Left hindlimb (tissue), 1 donor: ENCODE measurements at regions not wholly inside any gene's neighbourhood (a gene's known extent, or its start where the extent isn't known, plus 50 kb on each side); places are given as distances from the start of the nearest gene placed in this dataset.
A peak's percentile ranks its signal among the peaks of the same experiment; 100 is the strongest.

Experiments used
- DNase-seq: peaks from one replicate; pipeline ENCODE4 v3.0.0-alpha.2; 2018

GRCh38 chr7:84669177-84669732, 474.7 kb upstream of the SEMA3A start:
- DNase-seq, result no peak

- DNase-seq, result no peak
Observed at GRCh38 chr7:84668116-84668515, 473.5 kb upstream of the SEMA3A start.

DNA sequence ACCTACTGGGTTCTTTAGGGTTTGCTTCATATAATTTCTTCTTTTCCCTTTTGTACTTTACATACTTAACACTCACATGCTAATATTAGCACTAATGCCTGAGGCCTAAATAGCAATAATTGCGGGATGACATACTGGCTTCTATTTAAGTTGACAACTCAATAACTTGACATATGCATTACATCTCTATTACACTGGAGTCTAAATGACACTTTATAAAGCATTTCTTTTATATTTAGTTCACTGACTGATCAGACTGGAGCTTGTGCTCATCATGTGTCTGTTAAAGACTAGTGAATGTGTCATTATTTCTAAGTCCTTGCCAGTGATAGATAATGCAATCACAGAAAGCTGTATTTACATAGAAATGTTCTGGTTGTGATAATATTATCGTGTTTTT, 472.1 kb upstream of the SEMA3A start:
- DNase-seq, result no peak

GRCh38 chr7:84665339-84665738, 470.8 kb upstream of the SEMA3A start:
- DNase-seq, result no peak

- no peak for DNase-seq
Observed at GRCh38 chr7:84664626-84665025, 470.0 kb upstream of the SEMA3A start.

DNA sequence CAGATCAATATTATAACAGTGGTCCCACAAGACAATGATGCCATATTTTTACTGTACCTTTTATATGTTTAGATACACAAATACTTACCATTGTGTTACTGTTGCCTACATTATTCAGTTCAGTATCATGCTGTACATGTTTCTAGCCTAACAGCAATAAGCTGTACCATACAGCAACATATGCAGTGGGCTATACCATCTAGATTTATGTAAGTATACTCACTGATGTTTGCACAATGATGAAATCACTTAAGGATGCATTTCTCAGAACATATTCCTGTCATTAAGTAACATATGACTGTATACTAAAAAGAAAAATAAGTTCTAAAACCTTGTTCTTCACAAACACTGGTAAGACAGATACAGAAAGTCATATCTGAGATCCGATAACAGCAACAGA, 468.6 kb upstream of the SEMA3A start:
- DNase-seq, result no peak

GRCh38 chr7:84658286-84658685, 463.7 kb upstream of the SEMA3A start:
- no peak for DNase-seq

GRCh38 chr7:84654273-84654672, 459.7 kb upstream of the SEMA3A start:
- DNase-seq, result no peak

GRCh38 chr7:84651876-84652275, 457.3 kb upstream of the SEMA3A start:
- DNase-seq, result no peak

DNA sequence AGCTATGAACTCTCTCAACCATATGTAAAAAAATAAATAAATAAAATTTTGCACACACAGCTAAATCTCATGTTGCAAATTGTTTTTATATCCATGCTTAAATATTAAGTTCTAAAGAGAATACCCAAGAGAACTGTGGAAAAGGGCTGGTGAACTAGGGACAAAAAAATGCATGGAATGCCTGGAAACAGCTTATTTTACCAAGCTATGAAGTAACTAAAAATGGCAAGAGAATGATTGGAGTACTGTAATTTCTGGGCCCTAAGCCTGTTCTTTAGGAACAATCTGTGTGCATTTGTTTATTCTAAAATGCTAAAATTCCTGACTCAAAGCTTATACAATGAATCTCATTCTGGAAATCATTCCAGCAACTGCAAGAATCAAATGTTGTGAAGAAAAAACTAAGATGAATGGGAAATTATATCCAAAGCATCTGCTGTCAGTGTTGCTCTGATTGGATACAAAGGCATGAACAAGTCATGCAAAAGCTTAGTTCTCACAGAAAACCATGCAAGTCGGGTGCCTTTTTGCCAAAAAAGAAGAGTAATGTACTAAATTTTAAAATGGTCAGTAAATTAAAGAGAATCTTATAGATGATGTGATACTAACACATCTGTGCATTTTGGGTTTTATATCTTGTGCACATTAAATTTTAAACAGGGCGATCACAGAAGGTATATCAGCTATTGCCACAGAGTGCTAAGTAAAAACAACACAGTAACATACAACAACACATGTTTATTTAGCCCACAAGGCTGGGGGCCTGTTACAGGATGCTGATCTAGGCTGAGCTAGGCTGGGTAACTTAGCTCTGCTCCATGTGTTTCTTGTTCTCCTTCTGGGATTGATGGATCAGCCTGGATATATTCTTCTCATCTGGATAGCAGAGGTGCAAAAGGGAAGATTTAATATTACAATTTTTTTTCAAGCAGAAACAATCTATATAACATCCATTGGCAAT, 453.5 kb upstream of the SEMA3A start:
- DNase-seq, result peak; percentile 33

DNA sequence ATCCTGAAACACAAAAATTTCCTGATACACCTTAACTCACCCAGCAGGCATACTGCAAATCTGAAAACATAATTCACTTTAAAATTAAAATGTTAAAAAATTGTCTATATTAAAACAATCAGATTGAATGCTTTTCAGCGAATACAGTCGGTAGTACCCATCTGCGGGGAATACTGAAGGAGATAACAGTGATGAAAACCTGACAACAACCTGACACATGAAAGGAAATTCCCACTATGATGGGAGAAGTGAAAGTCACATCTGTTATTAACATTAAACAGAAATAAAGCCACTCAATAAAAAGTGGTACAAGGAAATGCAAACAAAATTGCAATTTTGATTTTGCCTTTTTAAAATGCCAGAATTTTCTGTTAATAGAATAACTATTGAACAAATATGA, 448.0 kb upstream of the SEMA3A start:
- DNase-seq, result no peak

- no peak for DNase-seq
Observed at GRCh38 chr7:84640637-84641036, 446.0 kb upstream of the SEMA3A start.

- no peak for DNase-seq
Observed at GRCh38 chr7:84638339-84638697, 443.7 kb upstream of the SEMA3A start.

DNA sequence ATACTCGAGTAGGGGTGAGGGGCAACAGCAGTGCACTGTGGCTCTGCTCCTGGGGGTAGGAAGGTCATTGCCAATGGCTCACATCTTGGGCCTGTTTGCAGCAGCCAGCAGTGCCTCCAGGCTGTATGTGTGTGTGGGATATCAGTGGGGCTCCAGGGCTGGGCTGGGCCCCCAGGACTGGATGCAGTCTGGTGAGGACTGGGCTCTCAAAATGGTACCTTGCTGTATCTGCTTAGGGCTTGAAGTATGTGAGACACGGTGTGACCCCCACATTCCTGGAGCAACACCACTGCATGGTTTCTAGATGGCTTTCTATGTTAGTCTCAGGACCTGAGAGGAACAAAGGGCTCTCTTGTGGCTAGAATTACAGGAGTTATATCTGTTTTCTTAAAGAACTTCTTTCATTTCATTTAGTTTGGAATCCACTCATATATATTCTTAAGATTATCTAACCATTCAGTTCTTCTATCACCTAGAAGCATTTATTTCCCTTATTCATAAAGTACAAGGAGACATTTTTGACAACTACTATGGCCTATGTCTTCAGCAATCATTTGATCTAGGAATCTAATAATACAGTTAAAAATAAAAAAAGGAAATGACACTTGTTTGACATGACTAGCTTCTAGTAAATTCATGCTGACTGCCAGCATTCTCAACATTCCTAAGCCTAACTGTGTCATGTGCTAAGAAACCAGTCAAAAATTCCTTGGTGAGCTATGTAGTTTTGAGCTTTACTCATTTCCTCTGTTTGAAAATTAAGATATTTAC, 443.2 kb upstream of the SEMA3A start:
- no peak for DNase-seq

DNA sequence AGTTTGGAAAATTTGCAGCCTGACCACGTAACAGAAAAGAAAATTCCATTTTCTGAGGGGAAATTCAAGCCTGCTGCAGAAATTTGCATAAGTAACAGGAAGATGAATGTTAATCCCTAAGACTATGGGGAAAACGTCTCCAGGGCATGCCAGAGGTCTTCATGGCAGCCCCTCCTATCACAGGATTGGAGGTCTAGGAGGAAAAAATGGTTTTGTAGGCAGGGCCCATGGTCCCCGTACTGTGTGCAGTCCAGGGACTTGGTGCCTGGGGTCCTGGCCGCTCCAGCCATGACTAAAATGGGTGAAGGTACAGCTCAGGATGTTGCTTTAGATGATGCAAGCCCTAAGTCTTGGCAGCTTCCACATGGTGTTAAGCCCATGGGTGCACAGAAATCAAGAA, 437.3 kb upstream of the SEMA3A start:
- no peak for DNase-seq

DNA sequence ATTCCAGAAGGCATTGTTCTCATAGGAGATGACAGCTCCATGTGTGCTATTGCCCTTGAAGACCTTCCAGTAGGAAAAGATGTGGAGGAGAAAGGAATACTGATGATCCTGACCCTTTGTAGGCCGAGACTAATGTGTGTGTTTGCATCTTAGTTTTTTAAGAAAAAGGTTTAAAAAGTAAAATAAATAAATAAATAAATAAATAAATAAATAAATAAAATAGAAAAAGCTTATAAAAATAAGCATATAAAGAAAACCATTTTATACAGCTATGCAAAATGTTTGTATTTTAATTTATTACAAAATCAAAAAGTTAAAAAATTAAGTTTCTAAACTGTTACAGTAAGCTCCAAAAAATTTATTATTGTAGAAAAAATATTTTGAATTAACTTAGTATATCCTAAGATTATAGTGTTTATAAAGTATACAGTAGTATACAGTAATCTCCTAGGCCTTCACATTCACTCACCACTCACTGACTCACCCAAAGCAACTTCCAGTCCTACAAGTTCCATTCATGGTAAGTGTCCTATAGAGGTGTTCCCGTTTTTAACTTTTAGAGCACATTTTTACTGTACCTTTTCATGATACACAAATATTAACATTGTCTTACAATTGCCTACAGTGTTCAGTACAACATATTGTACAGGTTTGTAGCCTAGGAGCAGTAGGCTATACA, 435.2 kb upstream of the SEMA3A start:
- no peak for DNase-seq

DNA sequence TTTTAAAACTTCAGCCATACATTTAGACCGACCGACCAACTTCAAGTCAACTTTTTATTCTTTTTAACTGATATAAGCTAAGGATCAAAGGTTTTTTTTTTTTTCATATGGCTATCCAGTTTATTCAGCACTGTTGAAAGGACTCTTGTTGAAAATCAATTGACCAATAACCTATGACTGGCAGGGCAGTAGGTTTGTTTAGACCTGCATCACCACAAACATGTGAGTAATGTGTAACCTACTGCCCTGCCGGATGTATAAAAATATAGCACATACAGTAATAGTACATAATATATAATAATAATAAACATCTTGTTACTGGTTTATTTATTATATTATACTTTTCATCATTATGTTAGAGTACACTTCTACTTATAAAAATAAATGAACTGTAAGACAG, 434.6 kb upstream of the SEMA3A start:
- no peak for DNase-seq

DNA sequence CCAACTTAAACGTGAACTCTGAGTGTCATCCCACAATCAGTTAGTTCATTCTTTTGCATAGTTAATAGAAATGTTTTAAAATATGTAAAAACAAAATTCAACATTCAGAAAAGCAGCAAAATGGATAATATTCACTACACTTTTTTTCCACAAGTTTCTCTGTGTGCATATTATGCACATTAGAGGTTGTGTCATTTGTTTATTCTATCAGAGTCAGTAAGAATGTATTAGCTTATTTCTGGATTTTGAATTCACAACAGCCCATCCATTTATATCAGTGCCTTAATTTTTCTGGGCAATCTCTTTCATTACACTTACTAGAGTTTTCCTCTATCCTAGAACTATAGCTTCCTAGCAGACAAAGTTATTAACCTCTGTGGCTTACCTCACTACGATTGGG, 432.7 kb upstream of the SEMA3A start:
- no peak for DNase-seq

DNA sequence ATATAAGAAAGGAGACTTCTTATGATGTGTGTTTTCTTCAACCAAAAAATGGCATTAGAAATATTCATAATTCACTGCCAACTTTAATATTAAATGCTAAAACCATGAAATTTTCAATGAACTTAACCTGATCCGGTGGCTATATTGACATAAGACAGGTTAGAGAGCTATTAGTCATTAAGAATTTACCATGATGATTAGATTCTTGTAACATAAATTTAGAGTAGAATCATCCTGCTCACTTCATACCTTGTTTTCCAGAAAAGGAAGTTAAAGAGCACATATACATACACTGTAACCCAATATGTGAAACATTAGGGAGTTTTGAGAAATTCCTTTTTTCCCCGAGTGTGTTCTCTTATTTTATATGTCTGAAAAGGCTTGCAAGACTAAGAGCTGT, 430.3 kb upstream of the SEMA3A start:
- no peak for DNase-seq

GRCh38 chr7:84624527-84624926, 429.9 kb upstream of the SEMA3A start:
- no peak for DNase-seq

DNA sequence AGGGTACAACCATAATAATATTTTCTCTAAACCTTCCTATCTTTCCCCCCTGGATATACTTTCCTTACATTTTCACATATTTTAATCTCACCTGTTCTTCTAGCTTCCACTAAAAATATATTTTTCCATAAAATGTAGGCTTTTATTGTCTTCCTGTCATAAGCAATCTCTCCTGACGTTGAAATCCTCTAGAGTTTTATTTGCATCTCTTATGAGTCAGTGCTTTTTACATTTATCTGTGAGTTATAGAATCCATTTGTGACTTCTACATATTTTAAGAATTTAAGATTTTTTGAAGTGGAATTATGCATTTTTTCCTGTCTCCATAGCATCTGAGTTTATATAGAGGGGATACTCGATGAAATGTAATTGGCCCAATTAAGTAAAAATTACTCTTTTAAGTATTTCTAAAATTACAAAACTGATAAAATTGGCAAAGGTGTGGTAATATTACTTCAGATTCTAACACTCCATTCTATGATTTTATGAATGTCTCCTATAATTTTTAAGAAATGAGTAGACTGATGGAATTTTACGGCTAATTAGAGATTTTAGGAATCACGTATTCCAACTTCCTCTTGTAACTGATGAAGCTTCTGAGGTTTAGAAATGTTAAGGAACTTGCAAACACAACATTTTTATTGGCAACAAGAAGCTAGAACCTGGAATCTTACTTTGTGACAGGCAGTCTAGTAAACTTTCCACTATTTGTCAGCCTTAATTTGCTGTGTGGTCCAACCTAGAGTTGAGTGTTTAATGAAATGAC, 422.9 kb upstream of the SEMA3A start:
- DNase-seq, result no peak

DNA sequence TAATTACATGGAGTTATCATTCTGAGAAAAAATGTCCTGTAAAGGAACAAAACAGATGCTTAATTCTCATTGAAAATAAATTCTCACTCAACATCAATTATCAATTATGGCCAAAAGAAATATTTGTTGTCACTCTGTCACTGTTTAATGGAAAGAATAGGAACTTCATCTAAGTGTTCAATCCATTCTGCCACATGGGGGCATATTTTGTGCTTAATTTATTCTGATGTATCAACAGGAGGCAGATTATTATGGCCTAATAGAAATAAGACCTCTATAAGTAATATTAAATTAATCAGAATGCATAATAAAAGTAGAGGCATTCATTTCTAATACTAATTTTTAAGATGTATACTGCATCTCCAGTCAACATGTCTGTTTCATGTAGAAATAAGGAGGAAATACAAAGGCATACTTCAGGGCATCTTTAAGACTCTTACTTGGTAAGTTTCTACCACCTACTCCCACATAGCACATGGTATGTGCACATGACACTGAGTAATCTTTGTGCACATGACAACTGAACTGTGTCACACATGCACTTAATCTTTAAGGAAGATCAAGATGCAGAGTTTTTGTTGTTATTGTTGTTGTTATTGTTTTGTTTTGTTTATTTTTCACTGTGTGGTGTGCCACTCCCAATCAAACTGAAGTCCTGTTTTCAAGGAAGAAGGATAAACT, 420.4 kb upstream of the SEMA3A start:
- DNase-seq, result no peak
